ENCODE measurements at regions not wholly inside any gene's neighbourhood (a gene's known extent, or its start where the extent isn't known, plus 50 kb on each side); places are given as distances from the start of the nearest gene placed in this dataset.

DNA sequence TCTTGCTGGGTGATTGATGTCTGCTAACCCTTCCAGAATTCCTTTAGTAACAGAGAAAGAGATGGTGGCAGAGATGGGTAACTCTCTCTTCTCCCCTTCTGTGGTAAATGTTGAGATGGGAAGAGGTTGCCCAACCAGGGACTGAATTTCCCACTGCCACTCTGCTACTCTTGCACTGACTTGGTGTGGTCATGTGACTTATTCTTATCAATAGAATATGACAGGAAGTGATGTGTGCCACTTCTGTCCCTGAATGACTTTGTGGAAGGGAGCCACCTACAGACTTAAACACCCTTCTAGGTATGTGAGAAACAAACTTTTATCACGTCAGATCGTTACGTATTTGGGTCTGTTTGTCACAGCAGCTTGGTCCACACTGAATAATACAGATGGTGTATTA is 132.9 kb downstream of the ZNF621 start:
- no peak overlapping the region for H2AFZ ChIP-seq (ENCODE audit: control insufficient read depth, low read length)
- H3K79me2 ChIP-seq (ENCODE audit: control insufficient read depth, insufficient read depth, low read length): no peaks in the 10 kb centered on the region
- DNase-seq (ENCODE audit: low read depth, low spot score): no peak
- no peak overlapping the region for H3K27ac ChIP-seq (ENCODE audit: control insufficient read depth, insufficient read depth, low read length)
- no peak overlapping the region for H3K4me2 ChIP-seq (ENCODE audit: control insufficient read depth, extremely low read depth, insufficient read depth, low read depth, low read length)
- H3K9ac ChIP-seq (ENCODE audit: control insufficient read depth, extremely low read depth, insufficient read depth, low read length): no peak overlapping the region
- no peak overlapping the region for H3K4me3 ChIP-seq (ENCODE audit: control insufficient read depth in 2 of 3, extremely low read depth in 1 of 3, insufficient read depth in 2 of 3, low read depth in 1 of 3, low read length in 3 of 3)
- dilution Hi-C loops (cut with MboI; ENCODE audit: extremely low pct_ligation_motif_present, low sequenced_read_pairs): no loop called here
- H3K27me3 ChIP-seq (ENCODE audit: control insufficient read depth, extremely low read depth, insufficient read depth, low read length): no peaks in the 10 kb centered on the region
- TF ChIP-seq, protein P1, sequence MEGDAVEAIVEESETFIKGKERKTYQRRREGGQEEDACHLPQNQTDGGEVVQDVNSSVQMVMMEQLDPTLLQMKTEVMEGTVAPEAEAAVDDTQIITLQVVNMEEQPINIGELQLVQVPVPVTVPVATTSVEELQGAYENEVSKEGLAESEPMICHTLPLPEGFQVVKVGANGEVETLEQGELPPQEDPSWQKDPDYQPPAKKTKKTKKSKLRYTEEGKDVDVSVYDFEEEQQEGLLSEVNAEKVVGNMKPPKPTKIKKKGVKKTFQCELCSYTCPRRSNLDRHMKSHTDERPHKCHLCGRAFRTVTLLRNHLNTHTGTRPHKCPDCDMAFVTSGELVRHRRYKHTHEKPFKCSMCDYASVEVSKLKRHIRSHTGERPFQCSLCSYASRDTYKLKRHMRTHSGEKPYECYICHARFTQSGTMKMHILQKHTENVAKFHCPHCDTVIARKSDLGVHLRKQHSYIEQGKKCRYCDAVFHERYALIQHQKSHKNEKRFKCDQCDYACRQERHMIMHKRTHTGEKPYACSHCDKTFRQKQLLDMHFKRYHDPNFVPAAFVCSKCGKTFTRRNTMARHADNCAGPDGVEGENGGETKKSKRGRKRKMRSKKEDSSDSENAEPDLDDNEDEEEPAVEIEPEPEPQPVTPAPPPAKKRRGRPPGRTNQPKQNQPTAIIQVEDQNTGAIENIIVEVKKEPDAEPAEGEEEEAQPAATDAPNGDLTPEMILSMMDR (optimal IDR thresholded peaks at IDR 0.05 in 1 of 3, IDR thresholded peaks at IDR 0.05 in 1 of 3, conservative IDR thresholded peaks at IDR 0.05 in 1 of 3; ENCODE audit: extremely low read depth in 1 of 3, insufficient read depth in 2 of 3, low read length in 3 of 3): no peak
- TF ChIP-seq EZH2 (IDR thresholded peaks at IDR 0.05; ENCODE audit: low read length): no peak
- no peak for FAIRE-seq
- H4K20me1 ChIP-seq (ENCODE audit: control insufficient read depth, extremely low read depth, insufficient read depth, low read length): no peaks in the 10 kb centered on the region
- H3K9me3 ChIP-seq (ENCODE audit: control insufficient read depth, low read depth, low read length): no peaks in the 10 kb centered on the region
- no peaks in the 10 kb centered on the region for H3K4me1 ChIP-seq (ENCODE audit: control insufficient read depth, extremely low read depth, insufficient read depth, low read length)
- H3K9me1 ChIP-seq (ENCODE audit: control insufficient read depth, extremely low read depth, insufficient read depth, low read length): no peaks in the 10 kb centered on the region
- no peaks in the 10 kb centered on the region for H3K36me3 ChIP-seq (ENCODE audit: control insufficient read depth in 2 of 2, extremely low read depth in 1 of 2, insufficient read depth in 2 of 2, low read length in 2 of 2)

GRCh38 chr3:40658305-40658704 is 133.5 kb downstream of the ZNF621 start:
- no peak for DNase-seq (ENCODE audit: low read depth, low spot score)
- no peaks in the 10 kb centered on the region for H3K79me2 ChIP-seq (ENCODE audit: control insufficient read depth, insufficient read depth, low read length)
- no peaks in the 10 kb centered on the region for H3K4me1 ChIP-seq (ENCODE audit: control insufficient read depth, extremely low read depth, insufficient read depth, low read length)
- no peaks in the 10 kb centered on the region for H3K36me3 ChIP-seq (ENCODE audit: control insufficient read depth in 2 of 2, extremely low read depth in 1 of 2, insufficient read depth in 2 of 2, low read length in 2 of 2)
- no peak overlapping the region for H3K4me3 ChIP-seq (ENCODE audit: control insufficient read depth in 2 of 3, extremely low read depth in 1 of 3, insufficient read depth in 2 of 3, low read depth in 1 of 3, low read length in 3 of 3)
- no peaks in the 10 kb centered on the region for H3K9me1 ChIP-seq (ENCODE audit: control insufficient read depth, extremely low read depth, insufficient read depth, low read length)
- dilution Hi-C loops (cut with MboI; ENCODE audit: extremely low pct_ligation_motif_present, low sequenced_read_pairs): no loop called here
- no peak for TF ChIP-seq EZH2 (IDR thresholded peaks at IDR 0.05; ENCODE audit: low read length)
- TF ChIP-seq, protein P1 (optimal IDR thresholded peaks at IDR 0.05 in 1 of 3, IDR thresholded peaks at IDR 0.05 in 1 of 3, conservative IDR thresholded peaks at IDR 0.05 in 1 of 3; ENCODE audit: extremely low read depth in 1 of 3, insufficient read depth in 2 of 3, low read length in 3 of 3): no peak
- H3K9me3 ChIP-seq (ENCODE audit: control insufficient read depth, low read depth, low read length): no peaks in the 10 kb centered on the region
- no peak overlapping the region for H3K9ac ChIP-seq (ENCODE audit: control insufficient read depth, extremely low read depth, insufficient read depth, low read length)
- H2AFZ ChIP-seq (ENCODE audit: control insufficient read depth, low read length): no peak overlapping the region
- H3K27ac ChIP-seq (ENCODE audit: control insufficient read depth, insufficient read depth, low read length): no peak overlapping the region
- H4K20me1 ChIP-seq (ENCODE audit: control insufficient read depth, extremely low read depth, insufficient read depth, low read length): no peaks in the 10 kb centered on the region
- FAIRE-seq: no peak
- H3K27me3 ChIP-seq (ENCODE audit: control insufficient read depth, extremely low read depth, insufficient read depth, low read length): no peaks in the 10 kb centered on the region
- H3K4me2 ChIP-seq (ENCODE audit: control insufficient read depth, extremely low read depth, insufficient read depth, low read depth, low read length): no peak overlapping the region

All from keratinocyte (primary cell).